ENCODE measurements at regions not wholly inside any gene's neighbourhood (a gene's known extent, or its start where the extent isn't known, plus 50 kb on each side); places are given as distances from the start of the nearest gene placed in this dataset.

DNA sequence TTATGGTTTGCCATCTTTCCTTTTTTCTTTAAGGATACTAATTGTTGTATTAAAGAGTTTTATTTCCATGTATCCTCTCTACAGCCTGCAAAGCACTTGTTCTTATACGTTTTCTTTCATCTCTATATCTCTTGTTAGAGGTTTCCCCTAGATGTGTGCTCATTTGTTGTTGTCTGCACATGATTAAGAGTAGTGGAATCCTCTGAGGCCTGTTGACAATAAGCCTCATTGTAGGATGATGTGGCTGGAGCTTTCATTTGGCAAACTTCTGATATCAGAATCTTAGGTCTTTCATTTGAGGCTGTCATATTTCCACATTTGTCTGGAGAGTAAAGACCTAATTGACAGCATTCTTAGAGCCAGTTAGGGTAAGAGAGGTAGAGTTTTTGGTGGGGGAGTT, 506.0 kb downstream of the DIPK2A start:
- TF ChIP-seq CTCF (IDR thresholded peaks at IDR 0.05; ENCODE audit: low read length), result no peak
- no peak for TF ChIP-seq EZH2 (IDR thresholded peaks at IDR 0.05; ENCODE audit: borderline replicate concordance, low read length)
